T-helper 1 cell treated with Interleukin-12 subunit alpha and Interleukin-12 subunit beta and Interleukin-4 antibody, amounts not matched to agents 30 μg/mL and 1 μg/mL, for 36 hours (primary cell): ENCODE measurements at regions not wholly inside any gene's neighbourhood (a gene's known extent, or its start where the extent isn't known, plus 50 kb on each side); places are given as distances from the start of the nearest gene placed in this dataset.
"Not testable (repeated sequence)": the region's sequence is repeated elsewhere in the genome, so short reads cannot be mapped to it uniquely, and the experiment has no call there.

Source experiments
- H3K27ac Mint-ChIP-seq: one replicate; pipeline ENCODE4 v1.8.0; 2021; ENCODE audit warnings: mild to moderate bottlenecking, mixed read lengths
- H3K27me3 Mint-ChIP-seq: one replicate; pipeline ENCODE4 v1.8.0; 2021; ENCODE audit warnings: low read depth, mixed read lengths
- H3K36me3 Mint-ChIP-seq: one replicate; pipeline ENCODE4 v1.8.0; 2021; ENCODE audit warnings: low read depth, mixed read lengths
- H3K4me1 Mint-ChIP-seq: one replicate; pipeline ENCODE4 v1.8.0; 2021; ENCODE audit warnings: low read depth, mixed read lengths
- H3K4me3 Mint-ChIP-seq: one replicate; pipeline ENCODE4 v1.8.0; 2021; ENCODE audit warnings: mild to moderate bottlenecking, moderate library complexity, mixed read lengths
- H3K9me3 Mint-ChIP-seq: one replicate; pipeline ENCODE4 v1.8.0; 2021; ENCODE audit warnings: mixed read lengths

GRCh38 chr4:20091781-20092180 is 159.9 kb upstream of the SLIT2 start:
- H3K27ac Mint-ChIP-seq: no peak overlapping the region
- no peaks in the 10 kb centered on the region for H3K9me3 Mint-ChIP-seq
- H3K4me1 Mint-ChIP-seq: no peaks in the 10 kb centered on the region
- no peaks in the 10 kb centered on the region for H3K27me3 Mint-ChIP-seq
- no peak overlapping the region for H3K4me3 Mint-ChIP-seq
- H3K36me3 Mint-ChIP-seq: no peaks in the 10 kb centered on the region

GRCh38 chr4:20087522-20087911 is 164.2 kb upstream of the SLIT2 start:
- no peaks in the 10 kb centered on the region for H3K9me3 Mint-ChIP-seq
- H3K27ac Mint-ChIP-seq: no peak overlapping the region
- H3K4me3 Mint-ChIP-seq: no peak overlapping the region
- no peaks in the 10 kb centered on the region for H3K27me3 Mint-ChIP-seq
- H3K4me1 Mint-ChIP-seq: no peaks in the 10 kb centered on the region
- H3K36me3 Mint-ChIP-seq: no peaks in the 10 kb centered on the region

GRCh38 chr4:20086799-20087521 is 164.7 kb upstream of the SLIT2 start:
- no peaks in the 10 kb centered on the region for H3K27me3 Mint-ChIP-seq
- no peak overlapping the region for H3K4me3 Mint-ChIP-seq
- H3K36me3 Mint-ChIP-seq: no peaks in the 10 kb centered on the region
- no peak overlapping the region for H3K27ac Mint-ChIP-seq
- no peaks in the 10 kb centered on the region for H3K9me3 Mint-ChIP-seq
- H3K4me1 Mint-ChIP-seq: no peaks in the 10 kb centered on the region

GRCh38 chr4:20086067-20086798 is 165.5 kb upstream of the SLIT2 start:
- no peaks in the 10 kb centered on the region for H3K4me1 Mint-ChIP-seq
- H3K9me3 Mint-ChIP-seq: no peaks in the 10 kb centered on the region
- H3K27ac Mint-ChIP-seq: no peak overlapping the region
- H3K4me3 Mint-ChIP-seq: no peak overlapping the region
- H3K36me3 Mint-ChIP-seq: no peaks in the 10 kb centered on the region
- H3K27me3 Mint-ChIP-seq: no peaks in the 10 kb centered on the region

GRCh38 chr4:20085653-20086052 is 166.1 kb upstream of the SLIT2 start:
- Mint-ChIP-seq H3K4me1 (no peaks in the 10 kb centered on the region), H3K9me3 (no peaks in the 10 kb centered on the region)

GRCh38 chr4:20085156-20085555 is 166.5 kb upstream of the SLIT2 start:
- no peaks in the 10 kb centered on the region for H3K27me3 Mint-ChIP-seq
- H3K4me1 Mint-ChIP-seq: no peaks in the 10 kb centered on the region
- no peak overlapping the region for H3K4me3 Mint-ChIP-seq
- H3K9me3 Mint-ChIP-seq: no peaks in the 10 kb centered on the region
- H3K27ac Mint-ChIP-seq: no peak overlapping the region
- no peaks in the 10 kb centered on the region for H3K36me3 Mint-ChIP-seq

More at GRCh38 chr4:20085653-20086052, 166.1 kb upstream of the SLIT2 start:
- no peaks in the 10 kb centered on the region for H3K27me3 Mint-ChIP-seq
- no peaks in the 10 kb centered on the region for H3K36me3 Mint-ChIP-seq
- H3K27ac Mint-ChIP-seq: no peak overlapping the region
- no peak overlapping the region for H3K4me3 Mint-ChIP-seq

- H3K27ac Mint-ChIP-seq: no peak overlapping the region
- no peaks in the 10 kb centered on the region for H3K9me3 Mint-ChIP-seq
- no peaks in the 10 kb centered on the region for H3K36me3 Mint-ChIP-seq
- H3K4me1 Mint-ChIP-seq: no peaks in the 10 kb centered on the region
- no peak overlapping the region for H3K4me3 Mint-ChIP-seq
- H3K27me3 Mint-ChIP-seq: no peaks in the 10 kb centered on the region
Measured at GRCh38 chr4:20084488-20084887, 167.2 kb upstream of the SLIT2 start.

GRCh38 chr4:20078644-20079043 is 173.1 kb upstream of the SLIT2 start:
- Mint-ChIP-seq H3K27ac (no peak overlapping the region), H3K4me3 (no peak overlapping the region), H3K27me3 (no peaks in the 10 kb centered on the region), H3K36me3 (no peaks in the 10 kb centered on the region), H3K4me1 (no peaks in the 10 kb centered on the region), H3K9me3 (no peaks in the 10 kb centered on the region)

- H3K27ac Mint-ChIP-seq: no peak overlapping the region
- H3K36me3 Mint-ChIP-seq: no peaks in the 10 kb centered on the region
- H3K4me3 Mint-ChIP-seq: no peak overlapping the region
- H3K27me3 Mint-ChIP-seq: no peaks in the 10 kb centered on the region
- H3K4me1 Mint-ChIP-seq: no peaks in the 10 kb centered on the region
- no peaks in the 10 kb centered on the region for H3K9me3 Mint-ChIP-seq
Measured at GRCh38 chr4:20075248-20075871, 176.3 kb upstream of the SLIT2 start.

GRCh38 chr4:20074450-20074849 is 177.3 kb upstream of the SLIT2 start:
- Mint-ChIP-seq H3K27ac (no peak overlapping the region), H3K4me3 (no peak overlapping the region), H3K4me1 (no peaks in the 10 kb centered on the region), H3K9me3 (peaks cover 5% of the 10 kb centered on the region), H3K36me3 (no peaks in the 10 kb centered on the region), H3K27me3 (no peaks in the 10 kb centered on the region)

- no peaks in the 10 kb centered on the region for H3K4me1 Mint-ChIP-seq
- peaks cover 12% of the 10 kb centered on the region for H3K9me3 Mint-ChIP-seq
- no peak overlapping the region for H3K27ac Mint-ChIP-seq
- H3K4me3 Mint-ChIP-seq: no peak overlapping the region
- H3K27me3 Mint-ChIP-seq: no peaks in the 10 kb centered on the region
- H3K36me3 Mint-ChIP-seq: no peaks in the 10 kb centered on the region
Measured at GRCh38 chr4:20065952-20066351, 185.8 kb upstream of the SLIT2 start.

- peaks cover 12% of the 10 kb centered on the region for H3K9me3 Mint-ChIP-seq
- not testable (repeated sequence) for H3K4me1 Mint-ChIP-seq, H3K36me3 Mint-ChIP-seq, H3K27ac Mint-ChIP-seq, H3K4me3 Mint-ChIP-seq, H3K27me3 Mint-ChIP-seq
Measured at GRCh38 chr4:20062857-20063256, 188.8 kb upstream of the SLIT2 start.

- Mint-ChIP-seq H3K4me3 (no peak overlapping the region), H3K27me3 (no peaks in the 10 kb centered on the region), H3K27ac (no peak overlapping the region), H3K9me3 (peaks cover 18% of the 10 kb centered on the region), H3K4me1 (no peaks in the 10 kb centered on the region), H3K36me3 (no peaks in the 10 kb centered on the region)
Measured at GRCh38 chr4:20062054-20062453, 189.7 kb upstream of the SLIT2 start.

GRCh38 chr4:20050768-20051167 is 200.9 kb upstream of the SLIT2 start:
- no peaks in the 10 kb centered on the region for H3K4me1 Mint-ChIP-seq
- peaks cover 12% of the 10 kb centered on the region for H3K9me3 Mint-ChIP-seq
- H3K36me3 Mint-ChIP-seq: no peaks in the 10 kb centered on the region
- H3K4me3 Mint-ChIP-seq: no peak overlapping the region
- H3K27me3 Mint-ChIP-seq: no peaks in the 10 kb centered on the region
- H3K27ac Mint-ChIP-seq: no peak overlapping the region

- Mint-ChIP-seq H3K4me1 (no peaks in the 10 kb centered on the region), H3K9me3 (peaks cover 8% of the 10 kb centered on the region), H3K27me3 (no peaks in the 10 kb centered on the region), H3K36me3 (no peaks in the 10 kb centered on the region), H3K27ac (no peak overlapping the region), H3K4me3 (no peak overlapping the region)
Measured at GRCh38 chr4:20049889-20050288, 201.8 kb upstream of the SLIT2 start.
